ENCODE measurements at regions not wholly inside any gene's neighbourhood (a gene's known extent, or its start where the extent isn't known, plus 50 kb on each side); places are given as distances from the start of the nearest gene placed in this dataset.
"Not testable (repeated sequence)": the region's sequence is repeated elsewhere in the genome, so short reads cannot be mapped to it uniquely, and the experiment has no call there.

GRCh38 chr1:144065299-144066060 lies 93.7 kb upstream of the FAM72C start:
- TF ChIP-seq, protein P1, sequence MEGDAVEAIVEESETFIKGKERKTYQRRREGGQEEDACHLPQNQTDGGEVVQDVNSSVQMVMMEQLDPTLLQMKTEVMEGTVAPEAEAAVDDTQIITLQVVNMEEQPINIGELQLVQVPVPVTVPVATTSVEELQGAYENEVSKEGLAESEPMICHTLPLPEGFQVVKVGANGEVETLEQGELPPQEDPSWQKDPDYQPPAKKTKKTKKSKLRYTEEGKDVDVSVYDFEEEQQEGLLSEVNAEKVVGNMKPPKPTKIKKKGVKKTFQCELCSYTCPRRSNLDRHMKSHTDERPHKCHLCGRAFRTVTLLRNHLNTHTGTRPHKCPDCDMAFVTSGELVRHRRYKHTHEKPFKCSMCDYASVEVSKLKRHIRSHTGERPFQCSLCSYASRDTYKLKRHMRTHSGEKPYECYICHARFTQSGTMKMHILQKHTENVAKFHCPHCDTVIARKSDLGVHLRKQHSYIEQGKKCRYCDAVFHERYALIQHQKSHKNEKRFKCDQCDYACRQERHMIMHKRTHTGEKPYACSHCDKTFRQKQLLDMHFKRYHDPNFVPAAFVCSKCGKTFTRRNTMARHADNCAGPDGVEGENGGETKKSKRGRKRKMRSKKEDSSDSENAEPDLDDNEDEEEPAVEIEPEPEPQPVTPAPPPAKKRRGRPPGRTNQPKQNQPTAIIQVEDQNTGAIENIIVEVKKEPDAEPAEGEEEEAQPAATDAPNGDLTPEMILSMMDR (IDR thresholded peaks at IDR 0.05), result not testable (repeated sequence)
- not testable (repeated sequence) for TF ChIP-seq POLR2A (IDR thresholded peaks at IDR 0.05)

All from adrenal gland (tissue), 5 donors.